Liver (tissue), 8 donors: ENCODE measurements at regions not wholly inside any gene's neighbourhood (a gene's known extent, or its start where the extent isn't known, plus 50 kb on each side); places are given as distances from the start of the nearest gene placed in this dataset.

Experiments used
- DNase-seq: peaks from one replicate; pipeline ENCODE4 v3.0.0-alpha.2; 2017; ENCODE audit warnings: low spot score
- H3K27ac ChIP-seq, 2 donors: one replicate each; pipeline ENCODE4 v1.7.0; 2013; ENCODE audit warnings: inconsistent platforms in 2 of 2, low read length in 2 of 2, control low read depth in 1 of 2, low read depth in 1 of 2, mild to moderate bottlenecking in 1 of 2
- H3K27me3 ChIP-seq, 4 donors: one replicate each; pipeline versions ENCODE4 v1.6.1 to v1.7.0; 2013; ENCODE audit warnings: low read length in 3 of 4, inconsistent platforms in 1 of 4, mild to moderate bottlenecking in 1 of 4, moderate library complexity in 1 of 4; ENCODE audit not compliant: control insufficient read depth in 4 of 4, insufficient read depth in 4 of 4
- H3K36me3 ChIP-seq, 4 donors: one replicate each; pipeline versions ENCODE4 v1.6.1 to v1.7.0; 2013; ENCODE audit warnings: low read length in 3 of 4, mild to moderate bottlenecking in 3 of 4, low read depth in 1 of 4, moderate library complexity in 1 of 4; ENCODE audit not compliant: control insufficient read depth in 4 of 4, insufficient read depth in 3 of 4
- H3K4me1 ChIP-seq, 4 donors: one replicate each; pipeline versions ENCODE4 v1.6.1 to v1.7.0; 2013; ENCODE audit warnings: low read length in 3 of 4, mild to moderate bottlenecking in 3 of 4, moderate library complexity in 1 of 4; ENCODE audit not compliant: control insufficient read depth in 4 of 4, insufficient read depth in 4 of 4
- H3K4me3 ChIP-seq, 3 donors: one replicate each; pipeline versions ENCODE4 v1.6.1 to v1.7.0; 2013; ENCODE audit warnings: low read length in 3 of 3, control low read depth in 1 of 3, low read depth in 1 of 3, mild to moderate bottlenecking in 1 of 3
- H3K9ac ChIP-seq, 2 donors: one replicate each; pipeline ENCODE4 v1.7.0; 2013; ENCODE audit warnings: low read length in 2 of 2, mild to moderate bottlenecking in 2 of 2, moderate library complexity in 2 of 2, control low read depth in 1 of 2, low read depth in 1 of 2
- H3K9me3 ChIP-seq, 4 donors: one replicate each; pipeline versions ENCODE4 v1.6.1 to v1.7.0; 2013; ENCODE audit warnings: low read length in 3 of 4; ENCODE audit not compliant: control insufficient read depth in 4 of 4
- ATF3 ChIP-seq: IDR thresholded peaks from 2 replicates; pipeline ENCODE4 v1.6.1; 2016; ENCODE audit warnings: antibody characterized with exemption
- CTCF ChIP-seq: fragments of 150-350 bp; IDR thresholded peaks from 2 replicates; pipeline ENCODE4 v1.5.1; 2017; ENCODE audit warnings: improper control_type of control experiment, low read depth, low read length; ENCODE audit not compliant: missing input control
- EGR1 ChIP-seq, 2 donors: IDR thresholded peaks; 2 replicates each; pipeline ENCODE4 v1.6.1; 2016 to 2018; ENCODE audit warnings: antibody characterized with exemption in 2 of 2, low read depth in 2 of 2
- FOXA1 ChIP-seq: IDR thresholded peaks from 2 replicates; pipeline ENCODE4 v1.6.1; 2016; ENCODE audit warnings: antibody characterized with exemption
- FOXA2 ChIP-seq: IDR thresholded peaks from 2 replicates; pipeline ENCODE4 v1.6.1; 2016; ENCODE audit warnings: antibody characterized with exemption
- GABPA ChIP-seq, 2 donors: IDR thresholded peaks in 1 of 2; conservative IDR thresholded peaks in 1 of 2; 2 replicates each; pipeline ENCODE4 v1.6.1; 2016; ENCODE audit warnings: antibody characterized with exemption in 2 of 2, mild to moderate bottlenecking in 1 of 2, moderate library complexity in 1 of 2
- HNF4A ChIP-seq, 2 donors: conservative IDR thresholded peaks; 2 replicates each; pipeline ENCODE4 v1.6.1; 2016; ENCODE audit warnings: antibody characterized with exemption in 2 of 2, mild to moderate bottlenecking in 2 of 2
- HNF4G ChIP-seq: IDR thresholded peaks from 2 replicates; pipeline ENCODE4 v1.6.1; 2016; ENCODE audit warnings: antibody characterized with exemption
- JUND ChIP-seq, 2 donors: IDR thresholded peaks; 2 replicates each; pipeline ENCODE4 v1.6.1; 2016; ENCODE audit warnings: antibody characterized with exemption in 2 of 2
- MAX ChIP-seq: IDR thresholded peaks from 2 replicates; pipeline ENCODE4 v1.6.1; 2016; ENCODE audit warnings: antibody characterized with exemption
- RAD21 ChIP-seq, 2 donors: IDR thresholded peaks; 2 replicates each; pipeline ENCODE4 v1.6.1; 2016; ENCODE audit warnings: antibody characterized with exemption in 2 of 2, mild to moderate bottlenecking in 2 of 2
- REST ChIP-seq: IDR thresholded peaks from 2 replicates; pipeline ENCODE4 v1.6.1; 2016; ENCODE audit warnings: antibody characterized with exemption, mild to moderate bottlenecking
- RXRA ChIP-seq, 2 donors: IDR thresholded peaks; 2 replicates each; pipeline ENCODE4 v1.6.1; 2017 to 2018; ENCODE audit warnings: antibody characterized with exemption in 2 of 2, mild to moderate bottlenecking in 1 of 2
- SP1 ChIP-seq: IDR thresholded peaks from 2 replicates; pipeline ENCODE4 v1.6.1; 2018; ENCODE audit warnings: antibody characterized with exemption, mild to moderate bottlenecking
- TAF1 ChIP-seq: conservative IDR thresholded peaks from 2 replicates; pipeline ENCODE4 v1.6.1; 2016; ENCODE audit warnings: antibody characterized with exemption, mild to moderate bottlenecking
- YY1 ChIP-seq: IDR thresholded peaks from 2 replicates; pipeline ENCODE4 v1.6.1; 2016; ENCODE audit warnings: antibody characterized with exemption, mild to moderate bottlenecking
- ZBTB33 ChIP-seq: IDR thresholded peaks from 2 replicates; pipeline ENCODE4 v1.6.1; 2016; ENCODE audit warnings: antibody characterized with exemption
- WGBS: extraction: QIAGEN DNeasy Blood & Tissue Kit; methylation state at CpG from one replicate; pipeline ENCODE4 v1.1.7; 2013; 5-methylcytosine and 5-hydroxymethylcytosine counted together
- donor health status: healthy.
- donor health status: healthy.
- donor health status: healthy.
- donor health status: healthy.
- donor health status: healthy.

GRCh38 chr16:47944589-47944988 lies 211.2 kb downstream of the ABCC12 start:
- no peak for DNase-seq
- H3K27ac ChIP-seq, result no peak overlapping the region
- H3K9me3 ChIP-seq, result no peaks in the 10 kb centered on the region
- no peaks in the 10 kb centered on the region for H3K36me3 ChIP-seq
- 72% methylated on average over 10 of the region's 10 CpGs for WGBS
- H3K4me1 ChIP-seq, result no peaks in the 10 kb centered on the region
- no peaks in the 10 kb centered on the region for H3K27me3 ChIP-seq
- no peak overlapping the region for H3K4me3 ChIP-seq
- TF ChIP-seq MAX (no peak), SP1 (no peak), YY1 (no peak), ZBTB33 (no peak), JUND (IDR thresholded peaks at IDR 0.05) (no peak), RXRA (IDR thresholded peaks at IDR 0.05) (no peak), ATF3 (no peak), RAD21 (IDR thresholded peaks at IDR 0.05) (no peak), FOXA1 (no peak), REST (no peak), GABPA (IDR thresholded peaks at IDR 0.05 in 1 of 2, conservative IDR thresholded peaks at IDR 0.05 in 1 of 2) (no peak), HNF4G (no peak), HNF4A (conservative IDR thresholded peaks at IDR 0.05) (no peak), EGR1 (IDR thresholded peaks at IDR 0.05; ENCODE audit: low read depth in 2 of 2) (no peak)
- no peak overlapping the region for H3K9ac ChIP-seq

GRCh38 chr16:47943235-47943634 lies 212.6 kb downstream of the ABCC12 start:
- DNase-seq, result no peak
- no peak overlapping the region for H3K4me3 ChIP-seq
- no peaks in the 10 kb centered on the region for H3K36me3 ChIP-seq
- H3K9ac ChIP-seq, result no peak overlapping the region
- no peaks in the 10 kb centered on the region for H3K4me1 ChIP-seq
- H3K27me3 ChIP-seq, result no peaks in the 10 kb centered on the region
- H3K9me3 ChIP-seq, result no peaks in the 10 kb centered on the region
- no peak overlapping the region for H3K27ac ChIP-seq
- WGBS, result 76% methylated on average over 6 of the region's 6 CpGs
- TF ChIP-seq YY1 (no peak), TAF1 (no peak), EGR1 (IDR thresholded peaks at IDR 0.05; ENCODE audit: low read depth in 2 of 2) (no peak), REST (no peak), SP1 (no peak), HNF4G (no peak), HNF4A (conservative IDR thresholded peaks at IDR 0.05) (no peak), JUND (IDR thresholded peaks at IDR 0.05) (no peak), ATF3 (no peak), FOXA2 (no peak), CTCF (no peak), MAX (no peak), RAD21 (IDR thresholded peaks at IDR 0.05) (no peak), FOXA1 (no peak), ZBTB33 (no peak), RXRA (IDR thresholded peaks at IDR 0.05) (no peak)
